NCI-H1436 treated with DMSO at 0.1 percent for 48 hours (cell line): ENCODE measurements at regions not wholly inside any gene's neighbourhood (a gene's known extent, or its start where the extent isn't known, plus 50 kb on each side); places are given as distances from the start of the nearest gene placed in this dataset.

Experiments
- DNase-seq: peaks from one replicate; lab custom pipeline; 2025; lab: John Stamatoyannopoulos, UW

DNA sequence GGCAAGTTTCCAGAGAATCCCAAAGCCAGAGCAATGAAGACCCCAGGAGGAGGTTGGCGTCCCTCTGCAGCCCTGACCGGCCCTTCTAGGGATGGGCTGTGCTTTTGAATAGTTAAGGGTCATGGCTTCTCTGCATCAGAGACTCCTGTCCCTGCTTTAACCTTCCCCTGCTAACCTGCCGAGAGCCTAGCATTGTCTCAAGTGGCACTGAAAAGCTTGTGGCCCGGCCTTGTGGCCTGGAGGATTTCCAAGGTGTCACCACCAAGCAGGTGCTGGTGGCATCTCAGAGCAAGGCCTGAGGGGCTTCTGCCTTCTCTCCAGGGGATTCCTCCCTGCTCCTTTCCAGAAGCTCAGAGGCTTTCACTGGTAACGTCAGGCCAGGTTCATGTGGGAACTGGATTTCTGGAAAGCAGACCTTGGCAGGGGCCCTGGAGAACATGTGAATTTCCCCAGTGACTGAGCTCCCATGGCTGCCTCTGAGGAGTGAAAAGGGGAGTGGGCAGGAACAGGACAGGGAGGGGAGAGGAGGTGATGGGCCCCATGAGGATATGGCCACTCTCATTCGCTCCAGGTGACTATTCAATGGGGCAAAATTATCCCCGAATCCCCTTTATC is 409.9 kb downstream of the PTPRU start:
- no peak for DNase-seq

DNA sequence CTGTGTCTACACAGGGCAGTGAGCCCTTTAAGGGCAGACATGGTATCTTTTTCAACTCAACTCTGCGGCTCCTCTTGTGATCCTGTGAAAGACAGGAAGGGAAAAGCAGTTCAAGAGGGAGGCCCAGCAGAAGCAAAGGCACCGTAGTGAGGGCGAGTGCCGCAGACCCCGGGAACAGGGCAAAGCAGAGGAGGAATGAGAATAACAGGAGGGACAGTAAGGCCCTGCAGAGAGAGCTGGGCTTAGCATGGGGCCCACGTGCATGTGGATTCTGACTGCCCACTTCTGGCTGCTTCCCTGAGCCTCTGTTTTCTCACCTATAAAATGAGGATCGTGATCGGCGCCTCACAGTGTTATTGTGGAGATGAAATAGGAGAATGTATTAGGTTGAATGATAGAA is 409.3 kb downstream of the PTPRU start:
- no peak for DNase-seq

DNA sequence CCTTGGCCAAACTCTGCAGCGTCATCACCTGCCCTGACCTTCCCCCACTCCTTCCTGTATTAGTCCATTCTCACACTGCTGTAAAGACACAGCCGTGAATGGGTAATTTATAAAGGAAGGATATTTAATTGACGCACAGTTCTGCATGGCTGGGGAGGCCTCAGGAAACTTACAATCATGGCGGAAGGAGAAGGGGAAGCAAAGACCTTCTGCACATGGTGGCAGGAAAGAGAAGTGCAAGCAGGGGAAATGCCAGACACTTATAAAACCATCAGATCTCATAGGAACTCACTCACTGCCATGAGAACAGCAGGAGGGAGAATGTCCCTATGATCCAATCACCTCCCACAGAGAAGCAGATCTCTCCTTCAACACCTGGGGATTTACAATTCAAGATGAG is 408.5 kb downstream of the PTPRU start:
- no peak for DNase-seq

DNA sequence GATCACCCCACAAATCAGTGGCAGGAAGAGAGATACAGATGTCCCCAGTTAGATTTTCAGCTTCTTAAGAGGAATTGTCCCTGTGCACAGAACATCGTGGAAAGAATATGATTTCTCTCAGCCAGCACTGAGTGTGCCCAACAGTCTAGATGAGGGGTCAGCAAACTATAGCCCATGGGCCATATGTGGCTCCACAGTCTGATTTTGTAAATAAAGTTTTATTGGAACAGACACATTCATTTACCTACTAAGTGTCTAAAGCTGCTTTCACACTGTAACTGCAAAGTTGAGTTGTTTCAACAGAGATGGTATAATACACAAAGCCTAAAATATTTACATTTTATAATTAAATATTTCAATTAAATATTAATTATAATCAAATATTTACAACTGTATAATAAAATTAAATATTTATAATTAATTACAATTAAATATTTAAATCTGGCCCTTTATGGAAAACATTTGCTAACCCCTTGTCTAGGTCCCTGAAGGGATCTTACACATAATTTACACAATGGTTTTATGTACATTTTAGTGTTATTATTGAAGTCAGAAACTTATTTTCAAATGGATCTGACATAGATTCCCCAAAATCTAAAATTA is 407.6 kb downstream of the PTPRU start:
- no peak for DNase-seq

DNA sequence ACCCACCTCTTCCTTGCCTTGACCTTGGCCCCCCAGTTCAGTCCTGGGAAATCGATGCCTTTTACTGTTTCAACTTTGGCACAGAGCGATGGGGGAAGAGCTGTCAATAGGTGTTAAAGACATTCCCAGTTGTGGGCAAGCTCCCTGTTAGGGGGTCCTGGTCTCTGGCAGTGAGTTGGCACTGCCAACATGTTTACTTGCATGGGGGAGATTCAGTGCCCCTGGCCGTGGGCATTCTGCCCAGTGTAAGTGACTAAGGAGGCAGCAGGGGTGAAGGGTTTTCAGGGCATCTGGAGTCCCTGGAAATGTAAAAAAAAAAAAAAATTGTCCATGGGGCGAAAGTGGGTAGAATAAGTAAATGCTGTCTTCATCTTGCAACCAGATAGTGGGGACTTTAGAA is 407.0 kb downstream of the PTPRU start:
- DNase-seq = no peak

DNA sequence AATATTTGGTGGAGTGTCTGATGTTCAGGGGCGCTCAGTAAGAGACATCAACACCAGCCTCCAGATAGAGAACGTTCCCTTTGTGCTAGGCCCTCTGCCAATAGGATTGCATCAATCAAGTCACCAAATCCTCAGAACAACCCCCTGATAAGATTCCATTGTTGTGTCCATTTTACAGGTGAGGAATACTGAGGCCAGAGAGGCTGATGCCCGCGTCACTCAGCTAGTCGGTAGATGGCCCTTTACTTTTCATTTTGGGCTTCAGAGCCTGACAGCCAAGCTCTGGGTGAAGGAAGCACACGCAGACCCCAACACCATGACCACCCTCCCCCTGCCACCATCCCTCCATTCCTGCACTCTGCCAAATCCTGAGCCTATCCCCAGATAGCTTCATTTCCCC is 406.2 kb downstream of the PTPRU start:
- DNase-seq = no peak

DNA sequence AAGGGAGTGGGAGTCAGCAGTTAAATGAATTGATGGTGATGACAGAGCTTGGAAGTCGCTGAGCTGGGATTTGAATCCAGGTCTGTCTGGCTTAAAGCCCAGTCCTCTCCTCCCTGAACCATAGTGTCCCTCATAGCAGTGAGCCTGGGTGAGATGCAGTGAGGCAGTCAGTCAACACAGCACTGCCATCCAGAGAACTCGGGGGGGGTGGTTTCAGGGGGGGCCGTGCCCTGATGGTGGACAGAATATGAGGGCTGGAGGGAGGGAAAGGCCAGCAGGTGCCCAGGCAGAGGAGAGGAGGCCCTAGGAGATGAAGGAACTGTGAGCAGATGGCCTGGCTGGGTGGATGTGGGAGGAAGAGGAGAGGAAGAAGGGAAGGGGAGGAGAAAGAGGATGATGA is 405.6 kb downstream of the PTPRU start:
- DNase-seq = no peak

DNA sequence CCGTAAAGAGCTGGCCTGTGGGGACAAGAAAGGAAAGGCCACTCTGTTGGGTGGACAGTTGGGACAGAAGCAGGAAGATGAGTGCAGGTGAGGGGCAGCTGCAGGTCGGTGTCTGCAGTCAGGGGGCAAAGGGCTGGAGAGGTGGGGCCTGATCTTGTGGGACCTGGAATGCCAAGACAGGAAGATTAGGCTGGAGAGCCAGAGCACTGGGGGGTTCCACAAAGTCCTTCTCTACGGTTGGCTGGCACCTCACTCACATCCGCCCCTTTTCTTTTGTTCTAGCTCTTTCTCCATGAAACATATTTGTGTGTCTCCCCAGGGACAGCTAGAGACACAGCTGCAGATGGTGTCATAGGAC is 404.1 kb downstream of the PTPRU start:
- DNase-seq = no peak

DNA sequence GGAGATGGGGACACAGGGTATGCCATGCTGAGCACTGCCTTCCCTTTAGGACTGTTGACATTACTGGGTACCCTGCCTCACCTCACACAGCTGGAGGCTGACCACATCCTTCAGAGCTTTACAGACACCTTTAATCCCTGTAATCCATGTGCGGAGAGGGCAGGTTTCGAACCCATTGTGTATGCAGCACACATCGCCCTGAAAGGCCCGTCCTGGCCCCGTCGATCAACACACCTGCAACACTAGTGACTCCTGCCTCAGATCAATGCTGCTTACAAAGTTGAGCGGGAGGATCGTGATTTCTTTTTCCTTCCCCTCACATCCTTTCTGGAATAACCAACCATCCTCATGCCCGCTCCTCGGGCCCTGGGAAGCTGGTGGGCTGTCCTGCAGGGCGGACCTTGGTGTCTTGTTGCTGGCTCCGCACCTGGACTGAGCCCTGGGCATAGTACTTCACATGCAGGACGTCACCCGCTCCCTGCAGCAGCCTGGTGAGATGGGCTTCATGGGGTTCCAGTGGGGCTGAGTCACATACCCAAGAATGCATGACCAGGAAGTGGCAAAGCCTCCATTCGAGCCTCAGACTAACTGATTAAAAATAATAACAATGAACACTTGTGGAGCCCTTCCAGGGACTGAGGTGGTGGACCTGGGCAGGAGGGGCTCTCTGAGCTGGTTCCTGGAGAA is 403.6 kb downstream of the PTPRU start:
- no peak for DNase-seq

DNA sequence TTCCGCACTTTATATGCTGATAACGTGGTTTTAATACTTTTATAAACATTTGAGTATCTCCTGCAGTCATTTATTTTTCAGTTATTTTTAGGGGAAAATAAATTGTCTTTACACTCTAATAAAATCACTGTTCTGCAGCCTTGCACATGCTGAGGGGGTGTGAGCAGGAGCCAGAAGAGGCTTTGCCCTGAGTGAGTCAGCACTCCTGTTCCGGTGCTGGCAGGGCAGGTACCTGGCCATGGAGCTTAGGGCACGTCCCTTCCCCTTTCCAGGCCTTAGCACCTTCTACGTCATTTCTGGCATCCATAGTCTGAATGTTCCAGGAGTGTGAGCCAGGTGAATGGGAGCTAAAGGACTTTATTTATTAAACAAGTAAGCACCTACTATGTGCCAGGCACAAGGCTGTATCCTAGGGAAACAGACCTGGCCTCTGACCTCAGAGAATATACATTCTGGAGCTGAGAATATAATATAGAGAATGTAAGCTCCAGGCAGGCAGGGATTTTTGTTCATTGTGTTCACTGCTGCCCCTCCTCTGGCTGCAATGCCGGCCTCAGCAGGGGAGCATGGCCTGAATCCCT is 402.9 kb downstream of the PTPRU start:
- DNase-seq = no peak

DNA sequence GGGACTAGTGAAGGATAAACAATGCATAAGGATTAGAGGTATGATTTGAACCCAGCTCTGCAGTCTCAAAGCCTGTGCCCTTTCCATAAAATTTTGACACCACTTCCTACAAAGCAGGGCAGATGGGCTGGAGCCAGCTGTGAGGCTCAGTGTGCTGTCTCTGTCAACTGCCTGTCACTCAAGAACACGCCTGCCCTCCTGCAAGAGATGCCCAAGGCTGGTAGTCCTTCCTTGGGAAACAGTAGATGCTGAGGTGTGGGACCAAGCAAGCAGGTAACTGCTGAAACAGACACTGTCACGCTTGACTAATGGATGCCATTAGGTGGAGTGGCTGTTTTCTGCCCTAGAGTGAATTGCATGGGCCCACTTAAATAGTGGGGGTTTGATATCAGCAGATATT is 402.0 kb downstream of the PTPRU start:
- DNase-seq = no peak

DNA sequence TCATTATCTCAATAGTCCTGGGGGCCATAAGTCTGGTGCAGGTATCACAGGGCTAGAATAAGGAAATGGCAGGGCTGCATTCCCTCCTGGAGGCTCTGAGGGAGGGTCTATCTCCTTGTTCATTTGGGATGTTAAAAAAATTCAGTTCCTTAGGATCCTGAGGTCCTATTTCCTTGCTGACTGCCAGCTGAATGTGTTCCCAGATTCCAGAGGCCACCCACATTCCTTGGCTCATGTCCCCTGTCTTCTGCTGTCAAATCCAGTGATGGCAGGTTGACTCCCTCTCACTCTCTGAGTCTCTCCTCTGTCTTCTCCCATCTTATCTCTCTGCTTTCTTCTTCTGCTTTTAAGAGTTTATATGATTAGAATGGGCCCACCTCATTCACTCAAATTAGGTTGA is 400.6 kb downstream of the PTPRU start:
- no peak for DNase-seq

DNA sequence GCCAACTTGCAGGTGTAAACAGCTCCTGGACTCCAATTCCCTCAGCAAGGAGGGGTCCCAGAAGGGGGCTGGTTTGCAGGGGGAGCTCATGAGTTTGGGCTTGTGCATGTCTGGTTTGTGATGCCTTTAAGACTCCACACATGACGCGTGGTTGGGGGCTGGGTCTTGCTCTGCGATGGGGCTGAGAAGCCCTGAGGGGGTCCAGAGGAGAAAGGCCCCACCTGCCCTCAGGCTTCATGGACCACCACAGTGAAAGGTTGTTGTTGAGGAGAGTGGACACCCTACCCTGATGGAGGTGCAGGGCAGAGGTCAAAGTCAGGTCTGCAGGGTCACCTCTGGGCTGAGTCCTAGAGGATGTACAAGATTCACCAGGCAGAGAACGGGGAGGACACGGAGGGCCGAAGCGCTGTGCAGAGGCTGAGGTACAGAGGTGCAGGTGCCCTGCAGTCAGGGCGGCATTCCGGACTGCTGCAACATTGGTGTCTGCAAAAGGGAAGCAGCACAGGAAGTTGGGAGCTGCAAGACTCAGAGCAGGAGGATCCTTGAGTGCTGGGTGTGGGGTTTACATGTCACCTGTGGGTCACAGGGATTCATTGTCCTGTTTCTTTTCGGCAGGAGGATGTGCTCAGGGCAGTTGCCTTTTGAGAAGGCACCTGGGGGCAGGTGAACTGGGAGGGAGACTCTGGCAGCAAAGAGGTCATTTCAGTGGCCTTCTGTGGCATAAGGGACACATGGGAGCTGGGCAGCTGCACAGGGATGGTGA is 399.4 kb downstream of the PTPRU start:
- no peak for DNase-seq

DNA sequence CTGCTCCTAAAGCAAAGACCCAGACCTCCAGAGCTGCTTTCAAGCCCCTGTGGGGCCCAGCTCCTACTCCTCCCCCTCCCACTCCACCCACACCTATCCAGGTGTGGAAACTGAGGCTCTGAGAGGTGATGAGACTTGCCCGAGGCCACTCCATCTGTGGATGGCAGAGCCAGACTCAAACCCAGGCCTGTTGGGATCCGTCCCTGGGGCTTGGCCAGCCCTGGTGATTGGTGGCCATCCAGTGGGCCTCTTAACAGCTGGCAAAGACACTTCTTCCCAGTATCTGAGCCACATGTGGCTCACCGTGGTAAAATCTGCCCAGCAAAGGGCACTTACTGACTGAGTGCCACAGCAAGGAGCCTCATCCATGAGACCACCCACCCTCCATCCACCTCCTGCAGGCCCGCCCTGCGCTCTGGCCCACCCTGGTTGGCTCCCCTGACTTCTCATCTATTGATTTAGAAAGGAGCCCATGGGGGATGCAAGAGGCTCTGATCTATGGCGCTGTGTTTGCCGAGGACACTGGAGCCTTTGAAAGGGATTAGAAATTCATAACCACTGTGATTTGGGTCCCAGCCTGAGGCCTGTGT is 398.5 kb downstream of the PTPRU start:
- DNase-seq = no peak

DNA sequence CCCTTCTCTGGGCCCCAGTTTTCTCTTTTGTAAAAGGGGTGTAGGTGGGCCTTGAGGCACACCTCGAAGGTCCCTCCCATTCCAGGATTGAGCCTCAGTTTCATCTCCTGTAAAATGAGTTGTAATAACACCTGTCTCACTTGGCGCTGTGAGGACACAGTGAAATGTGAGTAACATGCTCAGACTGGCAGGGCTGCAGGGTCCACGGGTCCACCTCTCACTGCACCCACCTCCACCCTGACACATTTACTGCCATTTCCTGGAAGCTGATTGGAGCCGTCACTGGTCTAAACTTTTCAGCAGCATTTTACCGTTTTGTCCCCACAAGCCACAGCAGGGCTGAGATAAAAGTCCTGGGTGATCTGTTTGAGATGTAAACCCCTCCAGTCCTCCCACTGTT is 398.0 kb downstream of the PTPRU start:
- DNase-seq = no peak

DNA sequence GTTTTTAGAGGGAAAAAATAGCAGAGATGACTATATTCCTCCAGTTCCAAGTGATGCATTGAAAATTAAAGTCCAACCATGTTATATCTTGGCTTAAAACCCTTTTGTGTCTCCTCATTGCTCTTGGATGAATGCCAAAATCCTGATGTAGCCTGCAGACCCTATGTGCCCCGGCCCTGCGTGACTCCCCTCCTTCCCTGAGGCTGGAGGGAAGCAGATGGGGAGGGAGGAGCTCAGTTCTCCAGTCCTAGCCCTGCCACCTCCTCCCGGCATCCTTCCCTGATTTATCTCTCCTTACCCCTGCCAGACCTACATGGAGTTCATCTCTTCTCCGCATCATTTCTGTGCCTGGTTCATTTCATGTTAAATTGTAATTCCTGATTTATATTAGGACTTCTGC is 397.4 kb downstream of the PTPRU start:
- no peak for DNase-seq

DNA sequence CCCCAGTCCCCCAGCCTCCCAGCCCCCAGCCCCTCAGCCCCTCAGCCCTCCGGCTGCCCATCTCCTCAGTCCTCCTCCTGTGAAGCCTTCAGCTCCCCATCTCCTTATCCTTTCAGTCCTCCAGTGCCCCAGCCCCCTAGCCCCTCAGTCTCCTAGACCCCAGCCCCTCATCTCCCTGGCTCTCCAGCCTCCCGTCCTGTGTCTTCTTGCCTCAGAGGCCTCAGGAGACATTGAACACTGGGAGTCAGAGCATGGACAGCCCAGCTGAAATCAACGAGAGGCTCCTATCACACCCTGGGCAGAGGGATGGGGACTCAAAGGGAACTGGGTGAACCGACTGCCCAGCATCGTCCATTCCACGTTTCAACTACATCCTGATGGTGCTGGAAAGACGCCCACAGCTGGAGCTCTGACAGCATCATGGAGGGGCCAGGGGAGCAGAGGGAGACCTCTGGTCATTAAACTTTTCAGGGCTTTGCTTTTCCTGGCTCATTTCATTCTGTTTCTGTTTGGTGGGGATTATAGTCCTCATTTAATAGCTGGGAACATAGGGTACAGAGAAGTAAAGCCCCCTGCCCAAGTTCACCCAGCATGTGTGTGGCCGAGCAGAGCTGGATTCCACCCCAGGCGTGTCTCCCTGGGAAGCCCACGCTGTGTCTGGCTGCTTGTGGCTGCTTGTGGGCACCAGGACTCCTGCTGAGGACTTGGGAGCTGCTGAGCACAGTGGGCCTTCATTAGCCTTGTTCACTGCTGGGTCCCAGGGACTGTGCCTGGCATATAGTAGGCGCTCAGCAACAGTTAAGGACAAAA is 396.7 kb downstream of the PTPRU start:
- DNase-seq = no peak

DNA sequence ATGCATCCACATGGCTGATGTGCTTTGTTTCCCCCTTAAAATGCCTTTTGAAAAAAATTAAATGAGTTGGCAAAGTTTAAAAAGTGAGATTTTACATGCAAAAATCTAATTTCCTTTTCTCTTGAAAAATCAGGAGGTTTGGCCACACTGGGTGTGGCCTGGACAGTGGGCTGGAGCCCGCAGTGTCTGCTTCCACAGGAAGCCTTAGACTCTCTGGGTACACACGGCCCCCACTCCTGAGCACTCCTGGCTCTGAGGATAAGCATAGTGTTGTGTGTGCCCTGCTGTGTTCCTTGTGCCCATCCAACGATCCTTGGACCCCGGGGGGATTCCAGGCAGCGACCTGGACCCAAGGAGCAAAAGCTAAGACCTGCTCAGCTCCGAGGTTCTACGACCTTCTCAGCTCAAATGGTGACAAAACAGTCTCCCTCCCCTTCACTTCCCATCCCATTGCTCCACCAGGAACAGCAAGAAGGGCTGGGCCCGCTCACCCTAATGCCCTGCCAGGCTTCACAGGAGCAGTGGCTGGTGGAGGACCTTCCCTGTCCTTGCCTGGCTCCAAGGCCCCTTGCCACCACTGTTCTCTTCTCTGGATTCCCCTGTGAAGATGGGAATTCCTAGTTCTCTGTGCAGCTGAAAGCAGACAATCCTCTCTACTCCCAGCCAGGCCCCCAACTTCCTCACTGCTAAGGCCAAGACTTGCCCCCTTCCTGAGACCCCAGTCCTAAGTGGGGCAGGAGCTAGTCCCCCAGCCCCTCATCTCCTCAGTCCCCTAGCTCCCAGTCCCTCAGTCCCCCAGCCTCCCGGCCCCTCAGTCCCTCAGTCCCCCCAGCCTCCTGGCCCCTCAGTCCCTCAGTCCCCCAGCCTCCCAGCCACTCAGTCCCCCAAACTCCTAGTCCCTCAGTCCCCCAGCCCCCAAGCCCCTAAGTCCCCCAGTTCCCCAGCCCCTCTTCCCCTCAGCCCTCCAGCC is 395.8 kb downstream of the PTPRU start:
- no peak for DNase-seq

DNA sequence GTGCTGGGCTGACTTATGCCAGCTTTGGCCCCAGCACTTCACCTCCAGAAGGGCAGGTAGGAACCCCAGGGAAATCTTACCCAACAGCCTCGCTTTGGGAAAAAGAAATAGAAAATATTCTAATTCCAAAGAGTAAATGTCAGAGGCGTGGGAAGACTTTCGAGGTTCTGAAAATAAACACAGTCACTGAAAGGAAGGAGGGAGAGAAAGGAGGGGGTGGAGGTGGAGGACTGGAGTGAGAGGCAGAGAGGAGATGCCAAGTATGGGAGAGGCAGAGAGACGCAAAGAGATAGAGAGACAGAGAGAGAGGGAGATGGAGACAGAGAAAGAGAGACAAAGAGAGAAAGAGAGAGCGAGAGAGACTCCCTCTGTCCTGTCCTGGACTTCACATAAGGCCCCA is 395.0 kb downstream of the PTPRU start:
- no peak for DNase-seq

DNA sequence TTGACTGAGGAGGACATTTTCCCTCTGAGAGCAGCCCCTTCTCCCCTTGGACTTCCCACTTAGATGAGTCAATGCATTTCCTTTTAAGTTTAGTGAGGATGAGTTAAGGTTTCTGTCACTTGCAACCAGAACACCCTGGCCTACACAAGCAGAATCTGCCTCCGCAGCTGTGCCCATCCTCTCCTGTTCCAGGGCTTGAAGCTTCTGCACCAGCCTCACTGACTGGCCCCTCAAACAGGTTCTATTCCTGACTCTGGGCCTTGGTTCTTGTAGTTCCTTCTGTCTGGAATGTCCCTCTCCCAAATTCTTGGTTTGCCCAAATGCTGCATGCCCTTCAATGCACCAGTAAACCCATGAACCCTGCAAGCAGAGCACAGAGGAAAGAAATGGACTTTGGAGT is 394.4 kb downstream of the PTPRU start:
- no peak for DNase-seq
